MCF 10A (cell line): ENCODE measurements at regions not wholly inside any gene's neighbourhood (a gene's known extent, or its start where the extent isn't known, plus 50 kb on each side); places are given as distances from the start of the nearest gene placed in this dataset.
A peak's percentile ranks its signal among the peaks of the same experiment; 100 is the strongest.

Experiments used
- BruUV-seq: library from RNA; stranded (reverse); fragments of 400-500 nt; replicated peaks from 2 replicates; lab custom pipeline; 2021; lab: Mats Ljungman, UMichigan
- CTCF ChIA-PET: fragments of 300-600 bp; sonication (Branson Sonifier 250); formaldehyde crosslinking; extraction: SDS; loops from one replicate; lab custom pipeline; 2021; ENCODE audit warnings: antibody characterized with exemption, inconsistent platforms; lab: Yijun Ruan, JAX
- POLR2A ChIA-PET: fragments of 300-600, 350-650 bp; sonication (Branson Sonifier 250); formaldehyde crosslinking; extraction: SDS; loops from one replicate; lab custom pipeline; 2020; ENCODE audit warnings: antibody characterized with exemption, inconsistent platforms; lab: Yijun Ruan, JAX
- DNase-seq: peaks from one replicate; pipeline ENCODE4 v3.0.0-alpha.2; 2018; ENCODE audit not compliant: unreplicated experiment
- H3K27ac Mint-ChIP-seq: one replicate; pipeline ENCODE4 v1.8.0; 2022; ENCODE audit warnings: mild to moderate bottlenecking, low read depth, mixed read lengths; ENCODE audit not compliant: unreplicated experiment
- H3K27me3 Mint-ChIP-seq: one replicate; pipeline ENCODE4 v1.8.0; 2022; ENCODE audit warnings: mixed read lengths; ENCODE audit not compliant: insufficient read depth, unreplicated experiment
- H3K36me3 Mint-ChIP-seq: one replicate; pipeline ENCODE4 v1.8.0; 2022; ENCODE audit warnings: mild to moderate bottlenecking, moderate library complexity, mixed read lengths; ENCODE audit not compliant: insufficient read depth, unreplicated experiment
- H3K4me1 Mint-ChIP-seq: one replicate; pipeline ENCODE4 v1.8.0; 2022; ENCODE audit warnings: mixed read lengths; ENCODE audit not compliant: insufficient read depth, unreplicated experiment
- H3K4me3 Mint-ChIP-seq: one replicate; pipeline ENCODE4 v1.8.0; 2022; ENCODE audit warnings: mild to moderate bottlenecking, moderate library complexity, mixed read lengths; ENCODE audit not compliant: unreplicated experiment
- H3K9me3 Mint-ChIP-seq: one replicate; pipeline ENCODE4 v1.8.0; 2022; ENCODE audit warnings: mixed read lengths; ENCODE audit not compliant: unreplicated experiment
- CTCF ChIP-seq: fragments of 200-600 bp; IDR thresholded peaks from one replicate; pipeline ENCODE4 v1.8.0; 2022; ENCODE audit warnings: antibody characterized with exemption, mild to moderate bottlenecking; ENCODE audit not compliant: unreplicated experiment
- intact Hi-C: fragments of 100-400 bp; cut with micrococcal nuclease; formaldehyde crosslinking; loops from 2 replicates; pipeline ENCODE4 v1.14.1; 2022

- intact Hi-C loops, result no loop called here
- Mint-ChIP-seq H3K4me1 (peaks cover 5% of the 10 kb centered on the region), H3K27ac (peak overlapping the region; percentile 48), H3K4me3 (no peak overlapping the region), H3K36me3 (no peaks in the 10 kb centered on the region), H3K27me3 (no peaks in the 10 kb centered on the region), H3K9me3 (no peaks in the 10 kb centered on the region)
- CTCF ChIA-PET, result interaction anchor here (0.5 to 1.9 kb wide), 3 partner anchors 19 to 169 kb away, joined by 3 to 4 read pairs (median 3); no protein-coding TSS in a partner anchor
- no peak for TF ChIP-seq CTCF
- BruUV-seq, result no TSS peak
- no peak for DNase-seq
- POLR2A ChIA-PET, result no interaction called here
These were observed 140.8 kb downstream of the CEMIP2 start for GRCh38 chr9:71627537-71627936.

GRCh38 chr9:71626395-71626794 lies 141.9 kb downstream of the CEMIP2 start:
- Mint-ChIP-seq H3K4me1 (peaks cover 5% of the 10 kb centered on the region), H3K27me3 (no peaks in the 10 kb centered on the region), H3K27ac (no peak overlapping the region), H3K9me3 (no peaks in the 10 kb centered on the region), H3K4me3 (no peak overlapping the region), H3K36me3 (no peaks in the 10 kb centered on the region)
- ChIA-PET POLR2A (no interaction called here), CTCF (interaction anchor here (1.0 to 2.5 kb wide), 2 partner anchors 22 to 399 kb away, joined by 5 read pairs; no protein-coding TSS in a partner anchor)
- no peak for DNase-seq
- TF ChIP-seq CTCF, result no peak
- BruUV-seq, result no TSS peak
- intact Hi-C loops, result no loop called here

GRCh38 chr9:71624728-71625127 lies 143.6 kb downstream of the CEMIP2 start:
- no TSS peak for BruUV-seq
- H3K27me3 Mint-ChIP-seq, result no peaks in the 10 kb centered on the region
- peaks cover 5% of the 10 kb centered on the region for H3K4me1 Mint-ChIP-seq
- POLR2A ChIA-PET, result no interaction called here
- CTCF ChIA-PET, result interaction anchor here (0.6 to 2.5 kb wide), 3 partner anchors 20 to 1326 kb away, joined by 4 to 5 read pairs (median 4); no protein-coding TSS in a partner anchor
- TF ChIP-seq CTCF, result no peak
- no peak overlapping the region for H3K27ac Mint-ChIP-seq
- no peaks in the 10 kb centered on the region for H3K9me3 Mint-ChIP-seq
- H3K36me3 Mint-ChIP-seq, result no peaks in the 10 kb centered on the region
- H3K4me3 Mint-ChIP-seq, result no peak overlapping the region
- intact Hi-C loops, result no loop called here
- DNase-seq, result no peak

GRCh38 chr9:71620746-71621145 lies 147.6 kb downstream of the CEMIP2 start:
- no peak overlapping the region for H3K27ac Mint-ChIP-seq
- no peak for DNase-seq

More at GRCh38 chr9:71620746-71621145, 147.6 kb downstream of the CEMIP2 start:
- TF ChIP-seq CTCF, result no peak
- ChIA-PET CTCF (no interaction called here), POLR2A (no interaction called here)
- Mint-ChIP-seq H3K36me3 (peaks cover 6% of the 10 kb centered on the region), H3K9me3 (no peaks in the 10 kb centered on the region), H3K4me3 (no peak overlapping the region), H3K4me1 (no peaks in the 10 kb centered on the region), H3K27me3 (no peaks in the 10 kb centered on the region)
- no TSS peak for BruUV-seq
- intact Hi-C loops, result no loop called here
